ENCODE measurements at regions not wholly inside any gene's neighbourhood (a gene's known extent, or its start where the extent isn't known, plus 50 kb on each side); places are given as distances from the start of the nearest gene placed in this dataset.
"Not testable (repeated sequence)": the region's sequence is repeated elsewhere in the genome, so short reads cannot be mapped to it uniquely, and the experiment has no call there.

GRCh38 chr2:49857371-49858112 lies 703.2 kb upstream of the FSHR start:
- no peak for DNase-seq
- intact Hi-C loops (cut with DNase I) = loop anchor here (5.0 kb wide), 1 partner anchor 230 kb away; no protein-coding TSS in a partner anchor
- Histone ChIP-seq H3K9me3 (no peaks in the 10 kb centered on the region), H3K27ac (no peak overlapping the region), H3K4me1 (no peaks in the 10 kb centered on the region), H3K27me3 (no peaks in the 10 kb centered on the region), H3K36me3 (no peaks in the 10 kb centered on the region), H3K4me3 (no peak overlapping the region)
- WGBS, 2 donors = 76 to 87% methylated on average over 2 of the region's 2 CpGs
- TF ChIP-seq POLR2AphosphoS5 (IDR thresholded peaks at IDR 0.05) = no peak
- TF ChIP-seq EP300 (IDR thresholded peaks at IDR 0.05) = no peak
- no peak for TF ChIP-seq POLR2A (IDR thresholded peaks at IDR 0.05)
- TF ChIP-seq, protein P1, sequence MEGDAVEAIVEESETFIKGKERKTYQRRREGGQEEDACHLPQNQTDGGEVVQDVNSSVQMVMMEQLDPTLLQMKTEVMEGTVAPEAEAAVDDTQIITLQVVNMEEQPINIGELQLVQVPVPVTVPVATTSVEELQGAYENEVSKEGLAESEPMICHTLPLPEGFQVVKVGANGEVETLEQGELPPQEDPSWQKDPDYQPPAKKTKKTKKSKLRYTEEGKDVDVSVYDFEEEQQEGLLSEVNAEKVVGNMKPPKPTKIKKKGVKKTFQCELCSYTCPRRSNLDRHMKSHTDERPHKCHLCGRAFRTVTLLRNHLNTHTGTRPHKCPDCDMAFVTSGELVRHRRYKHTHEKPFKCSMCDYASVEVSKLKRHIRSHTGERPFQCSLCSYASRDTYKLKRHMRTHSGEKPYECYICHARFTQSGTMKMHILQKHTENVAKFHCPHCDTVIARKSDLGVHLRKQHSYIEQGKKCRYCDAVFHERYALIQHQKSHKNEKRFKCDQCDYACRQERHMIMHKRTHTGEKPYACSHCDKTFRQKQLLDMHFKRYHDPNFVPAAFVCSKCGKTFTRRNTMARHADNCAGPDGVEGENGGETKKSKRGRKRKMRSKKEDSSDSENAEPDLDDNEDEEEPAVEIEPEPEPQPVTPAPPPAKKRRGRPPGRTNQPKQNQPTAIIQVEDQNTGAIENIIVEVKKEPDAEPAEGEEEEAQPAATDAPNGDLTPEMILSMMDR (IDR thresholded peaks at IDR 0.05) = no peak

GRCh38 chr2:49845671-49846070 lies 691.4 kb upstream of the FSHR start:
- TF ChIP-seq, protein P1 (IDR thresholded peaks at IDR 0.05) = no peak
- TF ChIP-seq POLR2AphosphoS5 (IDR thresholded peaks at IDR 0.05) = no peak
- TF ChIP-seq POLR2A (IDR thresholded peaks at IDR 0.05) = no peak
- TF ChIP-seq EP300 (IDR thresholded peaks at IDR 0.05) = no peak
- no peaks in the 10 kb centered on the region for H3K36me3 ChIP-seq
- no peak for DNase-seq
- intact Hi-C loops (cut with DNase I) = no loop called here
- H3K27me3 ChIP-seq = no peaks in the 10 kb centered on the region
- H3K4me1 ChIP-seq = no peaks in the 10 kb centered on the region
- no peak overlapping the region for H3K27ac ChIP-seq
- H3K4me3 ChIP-seq = no peak overlapping the region
- H3K9me3 ChIP-seq = no peaks in the 10 kb centered on the region
- 28 to 38% methylated on average over 4 of the region's 4 CpGs for WGBS, 2 donors

DNA sequence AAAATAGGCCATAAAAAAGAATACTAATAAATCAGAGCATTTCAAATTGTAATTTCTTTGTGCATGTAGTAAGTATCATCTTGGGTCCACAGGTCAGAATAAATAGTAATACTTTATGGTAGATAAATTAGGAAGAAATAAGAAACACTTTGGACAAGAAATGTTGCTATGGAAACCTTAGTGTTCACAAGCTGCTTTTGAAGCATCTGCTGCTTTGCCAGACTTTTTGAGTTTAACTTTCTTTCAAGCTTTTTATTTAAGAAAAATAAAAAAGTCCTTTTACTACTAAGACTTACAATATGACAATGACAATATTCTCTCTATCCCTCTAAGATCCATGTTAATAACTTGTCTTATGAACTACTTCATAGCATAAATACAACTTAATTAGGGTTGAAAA lies 690.7 kb upstream of the FSHR start:
- intact Hi-C loops (cut with DNase I) = no loop called here
- Histone ChIP-seq H3K4me1 (no peaks in the 10 kb centered on the region), H3K4me3 (no peak overlapping the region), H3K9me3 (no peaks in the 10 kb centered on the region), H3K36me3 (no peaks in the 10 kb centered on the region), H3K27ac (no peak overlapping the region), H3K27me3 (no peaks in the 10 kb centered on the region)
- TF ChIP-seq EP300 (IDR thresholded peaks at IDR 0.05) (no peak), POLR2AphosphoS5 (IDR thresholded peaks at IDR 0.05) (no peak), POLR2A (IDR thresholded peaks at IDR 0.05) (no peak)
- DNase-seq = no peak

DNA sequence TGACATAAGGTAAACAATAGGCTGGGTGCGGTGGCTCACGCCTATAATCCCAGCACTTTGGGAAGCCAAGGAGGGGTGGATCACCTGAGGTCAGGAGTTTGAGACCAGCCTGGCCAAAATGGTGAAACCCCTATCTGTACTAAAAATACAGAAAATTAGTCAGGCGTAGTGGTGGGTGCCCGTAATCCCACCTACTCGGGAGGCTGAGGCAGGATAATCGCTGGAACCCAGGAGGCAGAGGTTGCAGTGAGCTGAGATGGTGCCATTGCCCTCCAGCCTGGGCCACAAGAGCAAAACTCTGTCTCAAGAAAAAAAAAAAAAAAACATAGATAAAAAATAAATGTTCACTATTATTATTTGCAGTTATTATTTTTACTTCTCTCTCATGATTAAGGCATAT lies 689.8 kb upstream of the FSHR start:
- DNase-seq; H3K9me3 ChIP-seq; H3K36me3 ChIP-seq; intact Hi-C loops (cut with DNase I); H3K4me1 ChIP-seq; H3K27ac ChIP-seq; H3K27me3 ChIP-seq; H3K4me3 ChIP-seq: not testable (repeated sequence)
- 75 to 90% methylated on average over 6 of the region's 6 CpGs for WGBS, 2 donors

GRCh38 chr2:49843314-49843713 lies 689.0 kb upstream of the FSHR start:
- intact Hi-C loops (cut with DNase I) = no loop called here
- H3K27me3 ChIP-seq = no peaks in the 10 kb centered on the region
- no peak overlapping the region for H3K4me3 ChIP-seq
- H3K27ac ChIP-seq = no peak overlapping the region
- H3K9me3 ChIP-seq = no peaks in the 10 kb centered on the region
- TF ChIP-seq POLR2AphosphoS5 (IDR thresholded peaks at IDR 0.05) (no peak), POLR2A (IDR thresholded peaks at IDR 0.05) (no peak), EP300 (IDR thresholded peaks at IDR 0.05) (no peak)
- TF ChIP-seq, protein P1 (IDR thresholded peaks at IDR 0.05) = no peak
- H3K4me1 ChIP-seq = no peaks in the 10 kb centered on the region
- 84 to 87% methylated on average over 2 of the region's 2 CpGs for WGBS, 2 donors
- H3K36me3 ChIP-seq = no peaks in the 10 kb centered on the region
- no peak for DNase-seq
